AG09319 (cell line): ENCODE measurements at regions not wholly inside any gene's neighbourhood (a gene's known extent, or its start where the extent isn't known, plus 50 kb on each side); places are given as distances from the start of the nearest gene placed in this dataset.

ENCODE experiments used
- DNase-seq: peaks from one replicate; pipeline ENCODE4 v3.0.0-alpha.2; 2010; ENCODE audit warnings: low read depth; ENCODE audit errors: extremely low read depth
- CTCF ChIP-seq: IDR thresholded peaks from 2 replicates; pipeline ENCODE4 v1.5.1; 2011; ENCODE audit warnings: low read depth, mild to moderate bottlenecking, inconsistent platforms, low read length, moderate library complexity

DNA sequence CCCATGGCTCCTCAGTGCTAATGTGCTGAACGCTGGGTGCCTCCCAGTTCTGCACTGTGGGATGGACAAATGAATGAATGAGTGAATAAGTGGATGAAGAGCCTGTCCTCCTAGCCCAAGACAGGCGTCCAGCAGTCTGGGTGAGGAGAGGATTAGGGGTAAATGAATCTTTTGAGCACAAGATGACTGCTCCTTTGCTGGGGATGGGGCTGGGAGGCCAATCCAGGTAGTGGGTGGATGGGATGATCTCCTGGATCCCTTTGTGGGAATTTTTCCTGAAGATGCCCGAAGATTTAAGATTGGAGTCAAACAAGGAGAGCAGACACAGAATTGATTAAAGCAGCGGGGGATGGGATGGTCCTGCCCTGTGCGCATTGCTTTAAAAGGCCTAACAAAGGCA is 65.3 kb upstream of the MLN start:
- no peak for TF ChIP-seq CTCF
- no peak for DNase-seq

- DNase-seq, result no peak
- TF ChIP-seq CTCF, result no peak
Observed at GRCh38 chr6:33868141-33868540, 64.3 kb upstream of the MLN start.

GRCh38 chr6:33865478-33866077 is 61.8 kb upstream of the MLN start:
- no peak for DNase-seq
- TF ChIP-seq CTCF, result no peak

DNA sequence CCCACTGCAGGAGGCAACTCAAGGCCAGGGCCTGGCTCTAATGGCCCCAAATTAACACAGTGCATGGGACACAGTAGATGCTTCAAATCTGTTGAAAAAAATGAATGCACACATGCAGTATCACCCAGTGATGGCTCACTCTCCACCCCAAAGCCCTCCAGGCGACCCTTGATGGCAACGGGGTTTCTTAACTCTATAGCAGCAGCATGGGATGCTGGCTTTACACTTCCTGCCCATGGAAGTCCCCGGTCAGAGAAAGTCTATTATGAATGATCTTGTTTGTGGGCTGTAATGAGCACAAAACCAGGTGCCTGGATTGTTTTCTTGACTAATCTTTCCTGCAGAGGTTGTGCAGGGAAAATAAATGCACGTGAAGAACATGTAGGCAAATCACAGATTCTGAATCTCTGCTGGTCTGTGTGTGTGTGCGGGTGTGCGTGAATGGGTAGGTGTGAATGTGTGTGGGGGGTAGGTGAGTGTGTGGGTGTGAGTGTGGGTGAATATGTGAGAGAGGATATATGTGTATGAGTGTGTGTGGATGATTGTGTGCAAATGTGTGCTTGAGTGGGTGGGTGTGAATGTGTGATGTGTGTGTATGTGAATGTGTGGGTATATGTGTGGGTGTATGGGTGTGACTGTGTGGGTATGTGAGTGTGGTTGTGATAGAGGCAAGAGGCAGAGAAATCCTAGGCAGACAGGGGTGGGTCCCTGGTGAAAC is 60.1 kb upstream of the MLN start:
- DNase-seq, result no peak

GRCh38 chr6:33863084-33863483 is 59.3 kb upstream of the MLN start:
- no peak for TF ChIP-seq CTCF
- DNase-seq, result no peak

More for the DNA sequence above, 60.1 kb upstream of the MLN start:
- no peak for TF ChIP-seq CTCF

- DNase-seq, result no peak
- no peak for TF ChIP-seq CTCF
Observed at GRCh38 chr6:33862536-33862935, 58.7 kb upstream of the MLN start.

GRCh38 chr6:33861722-33862121 is 57.9 kb upstream of the MLN start:
- DNase-seq, result no peak
- TF ChIP-seq CTCF, result no peak
